H1 (cell line): ENCODE measurements at regions not wholly inside any gene's neighbourhood (a gene's known extent, or its start where the extent isn't known, plus 50 kb on each side); places are given as distances from the start of the nearest gene placed in this dataset.

Experiments
- NRF1 ChIP-seq: IDR thresholded peaks from 2 replicates; pipeline ENCODE4 v1.6.1; 2011; ENCODE audit warnings: mild to moderate bottlenecking, low read depth, low read length, improper control_type of control experiment

DNA sequence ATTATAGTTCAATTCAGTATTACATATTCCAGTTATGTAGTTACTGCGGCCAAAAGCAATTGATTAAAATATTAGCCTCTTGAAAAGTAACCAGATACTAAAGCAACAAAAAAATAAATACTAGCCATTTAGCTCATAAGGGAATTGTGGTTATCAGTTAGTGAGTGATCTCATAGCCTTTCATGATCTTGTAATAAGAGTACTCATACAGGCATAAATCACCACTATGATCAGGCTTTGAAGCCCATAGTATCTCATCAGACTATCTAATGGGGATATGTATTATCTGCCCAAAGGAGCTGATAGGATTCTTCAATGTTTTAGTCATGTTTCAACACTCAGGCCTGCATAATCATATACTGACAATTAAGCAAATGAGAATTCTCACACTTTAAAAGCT, 184.1 kb upstream of the CCDC54 start (continued):
- no peak for TF ChIP-seq NRF1
